A673 (cell line): ENCODE measurements at regions not wholly inside any gene's neighbourhood (a gene's known extent, or its start where the extent isn't known, plus 50 kb on each side); places are given as distances from the start of the nearest gene placed in this dataset.

ENCODE experiments used
- BruUV-seq: library from RNA; stranded (reverse); fragments of 400-500 nt; replicated peaks from 2 replicates; lab custom pipeline; 2021; lab: Mats Ljungman, UMichigan
- CTCF ChIA-PET: fragments of 300-600 bp; sonication (Branson Sonifier 250); formaldehyde crosslinking; loops from one replicate; lab custom pipeline; 2022; ENCODE audit warnings: antibody characterized with exemption; lab: Charles Lee
- POLR2A ChIA-PET: fragments of 300-600 bp; sonication (Branson Sonifier 250); formaldehyde crosslinking; loops from one replicate; lab custom pipeline; 2022; ENCODE audit warnings: antibody characterized with exemption; ENCODE audit not compliant: low non-redundant PET; lab: Charles Lee
- DNase-seq: peaks from one replicate; pipeline ENCODE4 v3.0.0-alpha.2; 2015; ENCODE audit warnings: low spot score
- H3K27ac ChIP-seq: fragments of 200-600 bp; sonication (generic); 2 replicates; pipeline ENCODE4 v1.5.1; 2016; ENCODE audit warnings: mixed run types, low read depth, mild to moderate bottlenecking, mixed read lengths, antibody characterized with exemption, low read length; ENCODE audit not compliant: poor library complexity, severe bottlenecking
- H3K27me3 ChIP-seq: fragments of 200-600 bp; sonication (generic); replicated peaks from 2 replicates; pipeline ENCODE4 v1.6.1; 2017; ENCODE audit warnings: mixed run types, low read depth, mild to moderate bottlenecking, mixed read lengths, antibody characterized with exemption, low read length; ENCODE audit not compliant: insufficient read depth, poor library complexity
- H3K36me3 ChIP-seq: fragments of 200-600 bp; sonication (generic); 2 replicates; pipeline ENCODE4 v1.6.1; 2016; ENCODE audit warnings: mixed run types, mild to moderate bottlenecking, mixed read lengths, antibody characterized with exemption, low read length; ENCODE audit not compliant: insufficient read depth, poor library complexity, severe bottlenecking
- H3K4me1 ChIP-seq: fragments of 200-600 bp; sonication (generic); 2 replicates; pipeline ENCODE4 v1.6.1; 2017; ENCODE audit warnings: mixed run types, mild to moderate bottlenecking, mixed read lengths, antibody characterized with exemption, low read length; ENCODE audit not compliant: insufficient read depth, poor library complexity, severe bottlenecking
- H3K4me3 ChIP-seq: fragments of 200-600 bp; sonication (generic); 2 replicates; pipeline ENCODE4 v1.5.1; 2016; ENCODE audit warnings: low read depth, mixed run types, mild to moderate bottlenecking, mixed read lengths, low read length; ENCODE audit not compliant: poor library complexity, severe bottlenecking
- H3K9me3 ChIP-seq: fragments of 200-600 bp; sonication (generic); 2 replicates; pipeline ENCODE4 v1.6.1; 2016; ENCODE audit warnings: mixed run types, low read depth, mild to moderate bottlenecking, mixed read lengths, antibody characterized with exemption, low read length; ENCODE audit not compliant: poor library complexity, severe bottlenecking
- EZH2 ChIP-seq: fragments of 200-600 bp; sonication (generic); IDR thresholded peaks from 2 replicates; pipeline ENCODE4 v1.6.1; 2017; ENCODE audit warnings: borderline replicate concordance, low read depth, mild to moderate bottlenecking, mixed read lengths, antibody characterized with exemption, low read length; ENCODE audit not compliant: poor library complexity, severe bottlenecking
- intact Hi-C: fragments of 100-400 bp; cut with micrococcal nuclease; formaldehyde crosslinking; loops from one replicate; pipeline ENCODE4 v1.10.0; 2022; ENCODE audit not compliant: unreplicated experiment
- TF ChIP-seq, protein P1 (sequence below): fragments of 300-800, 200-600 bp; sonication (generic); conservative IDR thresholded peaks from 2 replicates; pipeline ENCODE4 v1.5.1; 2017; ENCODE audit warnings: low read depth, mild to moderate bottlenecking, antibody characterized with exemption, low read length, moderate library complexity, mixed read lengths

DNA sequence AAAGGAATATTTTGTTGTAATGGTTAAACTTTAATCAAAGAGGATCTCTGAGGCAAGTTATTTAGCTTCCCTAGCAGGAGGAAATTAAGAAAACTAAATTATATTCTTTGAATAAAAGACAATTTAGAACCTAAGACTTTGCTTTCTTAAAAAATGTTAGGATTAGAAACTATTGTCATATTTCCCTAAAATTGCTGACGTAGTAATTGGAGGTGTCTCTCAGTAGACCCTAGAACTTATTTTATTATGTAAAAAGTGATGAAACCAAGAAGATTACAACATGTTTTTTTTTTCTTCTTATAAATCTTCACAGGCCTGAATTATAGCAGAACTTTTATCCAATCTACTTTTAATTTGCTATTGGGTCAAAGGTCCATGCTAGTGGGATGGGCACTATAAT is 363.3 kb upstream of the THRB start:
- intact Hi-C loops: no loop called here
- Histone ChIP-seq H3K9me3 (no peaks in the 10 kb centered on the region), H3K4me1 (no peaks in the 10 kb centered on the region), H3K27me3 (peaks cover 14% of the 10 kb centered on the region), H3K4me3 (no peak overlapping the region), H3K27ac (no peak overlapping the region), H3K36me3 (no peaks in the 10 kb centered on the region)
- BruUV-seq: no TSS peak
- ChIA-PET CTCF (no interaction called here), POLR2A (no interaction called here)
- DNase-seq: no peak
- TF ChIP-seq, protein P1, sequence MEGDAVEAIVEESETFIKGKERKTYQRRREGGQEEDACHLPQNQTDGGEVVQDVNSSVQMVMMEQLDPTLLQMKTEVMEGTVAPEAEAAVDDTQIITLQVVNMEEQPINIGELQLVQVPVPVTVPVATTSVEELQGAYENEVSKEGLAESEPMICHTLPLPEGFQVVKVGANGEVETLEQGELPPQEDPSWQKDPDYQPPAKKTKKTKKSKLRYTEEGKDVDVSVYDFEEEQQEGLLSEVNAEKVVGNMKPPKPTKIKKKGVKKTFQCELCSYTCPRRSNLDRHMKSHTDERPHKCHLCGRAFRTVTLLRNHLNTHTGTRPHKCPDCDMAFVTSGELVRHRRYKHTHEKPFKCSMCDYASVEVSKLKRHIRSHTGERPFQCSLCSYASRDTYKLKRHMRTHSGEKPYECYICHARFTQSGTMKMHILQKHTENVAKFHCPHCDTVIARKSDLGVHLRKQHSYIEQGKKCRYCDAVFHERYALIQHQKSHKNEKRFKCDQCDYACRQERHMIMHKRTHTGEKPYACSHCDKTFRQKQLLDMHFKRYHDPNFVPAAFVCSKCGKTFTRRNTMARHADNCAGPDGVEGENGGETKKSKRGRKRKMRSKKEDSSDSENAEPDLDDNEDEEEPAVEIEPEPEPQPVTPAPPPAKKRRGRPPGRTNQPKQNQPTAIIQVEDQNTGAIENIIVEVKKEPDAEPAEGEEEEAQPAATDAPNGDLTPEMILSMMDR: no peak
- no peak for TF ChIP-seq EZH2

DNA sequence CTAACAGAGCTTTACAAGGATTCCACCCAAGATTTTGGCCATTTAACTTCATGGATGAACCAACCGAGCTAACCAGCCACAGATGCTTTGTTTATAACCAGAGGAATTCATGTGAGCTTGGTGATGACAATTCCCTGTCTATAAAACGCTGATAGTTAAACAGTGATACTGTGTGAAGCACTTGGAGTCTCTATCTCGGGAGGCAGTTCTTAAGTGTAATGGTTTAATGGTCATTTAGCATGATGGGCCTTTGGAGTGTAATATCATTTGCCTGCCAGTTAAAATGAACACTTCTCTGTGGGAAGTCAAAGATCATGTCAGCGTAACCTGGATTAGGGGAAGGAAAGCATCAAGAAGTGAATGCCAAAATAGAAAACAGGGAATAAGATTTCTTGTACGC is 368.6 kb upstream of the THRB start:
- TF ChIP-seq, protein P1: no peak
- no peak for TF ChIP-seq EZH2
- H3K4me1 ChIP-seq: no peaks in the 10 kb centered on the region
- no peaks in the 10 kb centered on the region for H3K36me3 ChIP-seq
- H3K9me3 ChIP-seq: no peaks in the 10 kb centered on the region
- H3K27ac ChIP-seq: no peak overlapping the region
- ChIA-PET CTCF (no interaction called here), POLR2A (no interaction called here)
- BruUV-seq: no TSS peak
- intact Hi-C loops: no loop called here
- H3K27me3 ChIP-seq: peaks cover 6% of the 10 kb centered on the region
- no peak overlapping the region for H3K4me3 ChIP-seq
- no peak for DNase-seq

DNA sequence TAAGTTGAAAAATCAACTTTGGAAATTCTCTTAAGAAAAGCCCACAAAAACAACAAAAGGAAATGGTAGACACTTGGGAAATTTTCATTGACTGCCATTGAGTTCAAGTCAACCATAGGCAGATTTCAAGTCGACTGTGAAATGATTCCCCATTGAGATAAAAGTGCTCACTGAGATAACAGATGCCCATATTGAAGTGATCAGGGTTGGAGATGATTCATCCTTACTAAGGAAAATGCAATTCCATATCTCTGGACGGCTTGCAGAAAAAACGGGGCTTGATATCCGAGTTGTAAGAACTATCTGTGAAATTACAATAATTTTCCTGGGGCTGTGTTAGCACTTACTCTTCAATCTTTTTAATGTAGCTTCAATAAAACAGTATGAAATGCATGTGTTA is 373.1 kb upstream of the THRB start:
- BruUV-seq: no TSS peak
- no peaks in the 10 kb centered on the region for H3K4me1 ChIP-seq
- DNase-seq: no peak
- no peaks in the 10 kb centered on the region for H3K9me3 ChIP-seq
- CTCF ChIA-PET: no interaction called here
- no peaks in the 10 kb centered on the region for H3K36me3 ChIP-seq
- no peak for TF ChIP-seq EZH2
- TF ChIP-seq, protein P1: no peak
- H3K27me3 ChIP-seq: peaks cover 5% of the 10 kb centered on the region
- POLR2A ChIA-PET: no interaction called here
- no peak overlapping the region for H3K27ac ChIP-seq
- intact Hi-C loops: no loop called here
- no peak overlapping the region for H3K4me3 ChIP-seq
